ENCODE measurements at regions not wholly inside any gene's neighbourhood (a gene's known extent, or its start where the extent isn't known, plus 50 kb on each side); places are given as distances from the start of the nearest gene placed in this dataset.

GRCh38 chr11:32332990-32333319 is 102.4 kb downstream of the WT1 start:
- TF ChIP-seq CTCF (conservative IDR thresholded peaks at IDR 0.05) (no peak), EZH2 (IDR thresholded peaks at IDR 0.05; ENCODE audit: low read depth) (no peak)

Data from PC-9 (cell line).